SK-N-SH (cell line): ENCODE measurements at regions not wholly inside any gene's neighbourhood (a gene's known extent, or its start where the extent isn't known, plus 50 kb on each side); places are given as distances from the start of the nearest gene placed in this dataset.
"Not testable (repeated sequence)": the region's sequence is repeated elsewhere in the genome, so short reads cannot be mapped to it uniquely, and the experiment has no call there.

ENCODE experiments used
- CTCF ChIA-PET: fragments of 300-600, 350-600 bp; formaldehyde crosslinking; extraction: SDS; loops from one replicate; lab custom pipeline; 2021; lab: Yijun Ruan, JAX
- POLR2A ChIA-PET: fragments of 350-600 bp; sonication (Branson Sonifier 250); formaldehyde crosslinking; extraction: SDS; loops from one replicate; lab custom pipeline; 2020; ENCODE audit warnings: antibody characterized with exemption, inconsistent platforms; lab: Yijun Ruan, JAX
- DNase-seq: peaks from one replicate; pipeline ENCODE4 v3.0.0; 2012
- H2AFZ ChIP-seq: fragments of 200-600 bp; sonication (generic); 2 replicates; pipeline ENCODE4 v1.8.1; 2016; ENCODE audit warnings: antibody characterized with exemption, mild to moderate bottlenecking, low read depth
- H3F3A ChIP-seq: fragments of 200-600 bp; sonication (generic); replicated peaks from 2 replicates; pipeline ENCODE3; 2016; ENCODE audit warnings: antibody characterized with exemption, mild to moderate bottlenecking; ENCODE audit not compliant: insufficient read depth
- H3K27ac ChIP-seq, 2 experiments: fragments of 200-500 bp in 1 of 2; fragments of 200-600 bp in 1 of 2; sonication (Bioruptor generic) in 1 of 2; sonication (generic), shearing (Covaris generic) in 1 of 2; 2 replicates each; pipeline versions ENCODE4 v1.5.1 to v1.6.1; 2014 to 2016; ENCODE audit warnings: low read depth in 2 of 2, inconsistent platforms in 1 of 2, low read length in 1 of 2, mild to moderate bottlenecking in 1 of 2, mixed read lengths in 1 of 2
- H3K27me3 ChIP-seq: fragments of 200-600 bp; sonication (generic), shearing (Covaris generic); 2 replicates; pipeline ENCODE4 v1.6.1; 2016; ENCODE audit warnings: mixed run types; ENCODE audit not compliant: insufficient read depth
- H3K36me3 ChIP-seq, 2 experiments: fragments of 200-500 bp in 1 of 2; fragments of 200-600 bp in 1 of 2; sonication (Bioruptor generic) in 1 of 2; sonication (generic) in 1 of 2; replicated peaks in 1 of 2; 2 replicates each; pipeline versions ENCODE3 to v1.5.1; 2014 to 2016; ENCODE audit warnings: low read length in 1 of 2, mild to moderate bottlenecking in 1 of 2; ENCODE audit not compliant: insufficient read depth in 2 of 2, control insufficient read depth in 1 of 2
- H3K4me1 ChIP-seq, 2 experiments: fragments of 200-500 bp in 1 of 2; fragments of 200-600 bp in 1 of 2; sonication (Bioruptor generic) in 1 of 2; sonication (generic), shearing (Covaris generic) in 1 of 2; 2 replicates each; pipeline versions ENCODE4 v1.5.1 to v1.6.1; 2014 to 2016; ENCODE audit warnings: low read depth in 1 of 2, low read length in 1 of 2, mixed run types in 1 of 2; ENCODE audit not compliant: insufficient read depth in 2 of 2, control insufficient read depth in 1 of 2
- H3K4me2 ChIP-seq: fragments of 200-600 bp; sonication (generic), shearing (Covaris generic); 2 replicates; pipeline ENCODE4 v1.6.1; 2017; ENCODE audit warnings: mixed run types
- H3K4me3 ChIP-seq, 2 experiments: fragments of 200-500 bp in 1 of 2; fragments of 200-600 bp in 1 of 2; sonication (Bioruptor generic) in 1 of 2; sonication (generic), shearing (Covaris generic) in 1 of 2; 2 replicates each; pipeline versions ENCODE4 v1.5.1 to v1.8.1; 2014 to 2016; ENCODE audit warnings: low read depth in 2 of 2, inconsistent platforms in 1 of 2, low read length in 1 of 2, mild to moderate bottlenecking in 1 of 2, mixed read lengths in 1 of 2, moderate library complexity in 1 of 2
- H3K79me2 ChIP-seq: fragments of 200-600 bp; sonication (generic); 2 replicates; pipeline ENCODE4 v1.8.1; 2017; ENCODE audit warnings: mild to moderate bottlenecking; ENCODE audit not compliant: insufficient read depth
- H3K9ac ChIP-seq: fragments of 200-600 bp; sonication (generic); 2 replicates; pipeline ENCODE4 v1.6.1; 2017; ENCODE audit warnings: mixed run types
- H3K9me2 ChIP-seq: fragments of 200-600 bp; sonication (generic); 2 replicates; pipeline ENCODE4 v1.6.1; 2017; ENCODE audit warnings: mixed run types
- H3K9me3 ChIP-seq: fragments of 200-600 bp; sonication (generic); 2 replicates; pipeline ENCODE4 v1.6.1; 2017; ENCODE audit warnings: mixed run types, mild to moderate bottlenecking, moderate library complexity
- H4K20me1 ChIP-seq: fragments of 200-600 bp; sonication (generic); 2 replicates; pipeline ENCODE4 v1.6.1; 2017; ENCODE audit warnings: mild to moderate bottlenecking, mixed run types; ENCODE audit not compliant: insufficient read depth
- CHD2 ChIP-seq: fragments of 150-350 bp; IDR thresholded peaks from 2 replicates; pipeline ENCODE4 v1.6.1; 2018; ENCODE audit warnings: low read length; ENCODE audit not compliant: partially characterized antibody
- EP300 ChIP-seq, 2 experiments: IDR thresholded peaks; 2 replicates each; pipeline versions ENCODE4 v1.4.0 to v1.6.1; 2012; ENCODE audit warnings: borderline replicate concordance in 1 of 2, low read depth in 1 of 2, low read length in 1 of 2
- EZH2phosphoT487 ChIP-seq: fragments of 200-600 bp; sonication (generic); IDR thresholded peaks from 2 replicates; pipeline ENCODE4 v1.6.1; 2017; ENCODE audit warnings: low read depth, mixed run types, mild to moderate bottlenecking, antibody characterized with exemption, moderate library complexity, borderline replicate concordance
- FOSL2 ChIP-seq: IDR thresholded peaks from 2 replicates; pipeline ENCODE4 v1.4.0; 2012; ENCODE audit warnings: low read depth, mild to moderate bottlenecking, moderate library complexity, borderline replicate concordance
- FOXM1 ChIP-seq: IDR thresholded peaks from 2 replicates; pipeline ENCODE4 v1.4.0; 2012; ENCODE audit warnings: low read depth, mild to moderate bottlenecking
- GATA2 ChIP-seq: sonication (generic); formaldehyde crosslinking; IDR thresholded peaks from 2 replicates; pipeline ENCODE4 v1.5.0; 2020; ENCODE audit warnings: mild to moderate bottlenecking, missing genetic modification reagents
- MEF2A ChIP-seq: IDR thresholded peaks from 2 replicates; pipeline ENCODE4 v1.4.0; 2012; ENCODE audit warnings: low read depth, borderline replicate concordance
- MXI1 ChIP-seq: IDR thresholded peaks from 2 replicates; pipeline ENCODE4 v1.6.1; 2012; ENCODE audit warnings: mild to moderate bottlenecking, low read depth, low read length, improper control_type of control experiment
- NRF1 ChIP-seq: IDR thresholded peaks from 2 replicates; pipeline ENCODE4 v1.6.1; 2012; ENCODE audit warnings: low read depth, mild to moderate bottlenecking, low read length
- RFX5 ChIP-seq: IDR thresholded peaks from 2 replicates; pipeline ENCODE4 v1.6.1; 2012; ENCODE audit warnings: mild to moderate bottlenecking, improper control_type of control experiment, low read length
- SIN3A ChIP-seq: IDR thresholded peaks from 2 replicates; pipeline ENCODE4 v1.6.1; 2012; ENCODE audit warnings: low read depth, mild to moderate bottlenecking, low read length, moderate library complexity, borderline replicate concordance
- TAF1 ChIP-seq: IDR thresholded peaks from 2 replicates; pipeline ENCODE4 v1.6.1; 2012; ENCODE audit warnings: low read depth, mild to moderate bottlenecking, low read length, moderate library complexity, borderline replicate concordance
- TEAD4 ChIP-seq: IDR thresholded peaks from 2 replicates; pipeline ENCODE4 v1.4.0; 2012; ENCODE audit warnings: mild to moderate bottlenecking, borderline replicate concordance; ENCODE audit not compliant: insufficient read depth
- WGBS: methylation state at CpG from one replicate; pipeline ENCODE4 v1.1.6; 2017; ENCODE audit warnings: low lambda C conversion rate; 5-methylcytosine and 5-hydroxymethylcytosine counted together
- TF ChIP-seq, protein P1 (sequence below): IDR thresholded peaks from 2 replicates; pipeline ENCODE4 v1.6.1; 2012; ENCODE audit warnings: mild to moderate bottlenecking, low read depth, low read length, moderate library complexity

DNA sequence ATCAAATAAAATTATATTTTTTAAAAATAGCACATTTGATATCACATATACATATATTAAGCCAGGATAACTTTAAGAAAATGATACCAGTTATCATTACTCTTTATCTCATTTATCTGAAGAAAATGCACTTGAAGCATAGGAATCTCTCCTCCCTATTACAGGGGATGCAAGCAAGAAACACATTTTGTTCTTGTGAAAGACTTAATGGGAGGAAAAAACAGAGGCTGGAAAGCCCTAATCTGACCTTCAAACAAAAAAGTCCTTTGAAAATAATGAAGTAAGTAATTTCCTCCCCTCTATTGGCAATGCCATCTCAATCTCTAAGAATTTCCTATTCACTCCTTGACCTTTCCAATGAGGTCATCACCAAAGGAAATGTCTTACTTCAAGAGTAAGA, 1012.6 kb upstream of the ADAMTS5 start:
- H3F3A ChIP-seq, H2AFZ ChIP-seq, H3K79me2 ChIP-seq, H3K27me3 ChIP-seq, H3K9me2 ChIP-seq, CTCF ChIA-PET, H3K36me3 ChIP-seq, H3K9ac ChIP-seq, H4K20me1 ChIP-seq, H3K9me3 ChIP-seq, H3K4me1 ChIP-seq, H3K4me2 ChIP-seq, H3K4me3 ChIP-seq, DNase-seq, POLR2A ChIA-PET: not testable (repeated sequence)
- H3K27ac ChIP-seq: peak overlapping the region in 1 of 2 experiments; percentile 22; a peak in 1 of 4 replicates

DNA sequence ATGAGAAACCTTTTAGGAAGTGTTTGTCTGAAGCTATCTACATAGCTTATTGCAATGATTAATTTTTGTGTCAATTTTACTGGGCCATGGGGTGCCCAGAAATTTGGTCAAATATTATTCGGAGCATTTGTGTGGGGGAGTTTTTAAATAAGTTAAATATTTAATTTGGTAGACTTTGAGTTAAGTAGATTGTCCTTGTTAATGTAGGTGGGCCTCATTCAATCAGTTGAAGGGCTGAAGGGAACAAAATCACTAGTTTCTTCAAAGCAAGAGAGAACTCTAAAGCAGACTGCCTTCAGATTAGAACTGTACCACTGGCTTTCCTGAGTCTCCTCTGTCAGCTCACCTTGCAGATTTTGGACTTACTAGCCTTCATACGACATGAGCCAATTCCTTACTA, 1008.6 kb upstream of the ADAMTS5 start:
- Histone ChIP-seq H3K27me3 (no peaks in the 10 kb centered on the region), H3K27ac (no peak overlapping the region), H2AFZ (no peak overlapping the region), H3K4me1 (no peaks in the 10 kb centered on the region), H3K79me2 (no peaks in the 10 kb centered on the region), H3K9me2 (no peaks in the 10 kb centered on the region), H3K4me2 (no peak overlapping the region), H4K20me1 (no peaks in the 10 kb centered on the region), H3K9ac (no peak overlapping the region), H3K9me3 (no peaks in the 10 kb centered on the region), H3F3A (no peaks in the 10 kb centered on the region), H3K36me3 (no peaks in the 10 kb centered on the region), H3K4me3 (no peak overlapping the region)
- DNase-seq: no peak
- TF ChIP-seq FOSL2 (no peak), EZH2phosphoT487 (no peak), TEAD4 (no peak), FOXM1 (no peak), NRF1 (no peak), CHD2 (no peak), GATA2 (CRISPR knock-in tag) (no peak), MXI1 (no peak), MEF2A (no peak), RFX5 (no peak), TAF1 (no peak), EP300 (IDR thresholded peaks at IDR 0.05; ENCODE audit: borderline replicate concordance in 1 of 2, low read depth in 1 of 2, low read length in 1 of 2) (no peak), SIN3A (no peak)
- TF ChIP-seq, protein P1, sequence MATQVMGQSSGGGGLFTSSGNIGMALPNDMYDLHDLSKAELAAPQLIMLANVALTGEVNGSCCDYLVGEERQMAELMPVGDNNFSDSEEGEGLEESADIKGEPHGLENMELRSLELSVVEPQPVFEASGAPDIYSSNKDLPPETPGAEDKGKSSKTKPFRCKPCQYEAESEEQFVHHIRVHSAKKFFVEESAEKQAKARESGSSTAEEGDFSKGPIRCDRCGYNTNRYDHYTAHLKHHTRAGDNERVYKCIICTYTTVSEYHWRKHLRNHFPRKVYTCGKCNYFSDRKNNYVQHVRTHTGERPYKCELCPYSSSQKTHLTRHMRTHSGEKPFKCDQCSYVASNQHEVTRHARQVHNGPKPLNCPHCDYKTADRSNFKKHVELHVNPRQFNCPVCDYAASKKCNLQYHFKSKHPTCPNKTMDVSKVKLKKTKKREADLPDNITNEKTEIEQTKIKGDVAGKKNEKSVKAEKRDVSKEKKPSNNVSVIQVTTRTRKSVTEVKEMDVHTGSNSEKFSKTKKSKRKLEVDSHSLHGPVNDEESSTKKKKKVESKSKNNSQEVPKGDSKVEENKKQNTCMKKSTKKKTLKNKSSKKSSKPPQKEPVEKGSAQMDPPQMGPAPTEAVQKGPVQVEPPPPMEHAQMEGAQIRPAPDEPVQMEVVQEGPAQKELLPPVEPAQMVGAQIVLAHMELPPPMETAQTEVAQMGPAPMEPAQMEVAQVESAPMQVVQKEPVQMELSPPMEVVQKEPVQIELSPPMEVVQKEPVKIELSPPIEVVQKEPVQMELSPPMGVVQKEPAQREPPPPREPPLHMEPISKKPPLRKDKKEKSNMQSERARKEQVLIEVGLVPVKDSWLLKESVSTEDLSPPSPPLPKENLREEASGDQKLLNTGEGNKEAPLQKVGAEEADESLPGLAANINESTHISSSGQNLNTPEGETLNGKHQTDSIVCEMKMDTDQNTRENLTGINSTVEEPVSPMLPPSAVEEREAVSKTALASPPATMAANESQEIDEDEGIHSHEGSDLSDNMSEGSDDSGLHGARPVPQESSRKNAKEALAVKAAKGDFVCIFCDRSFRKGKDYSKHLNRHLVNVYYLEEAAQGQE: no peak
- CTCF ChIA-PET: no interaction called here
- POLR2A ChIA-PET: no interaction called here
- 59% methylated on average over 2 of the region's 2 CpGs for WGBS

DNA sequence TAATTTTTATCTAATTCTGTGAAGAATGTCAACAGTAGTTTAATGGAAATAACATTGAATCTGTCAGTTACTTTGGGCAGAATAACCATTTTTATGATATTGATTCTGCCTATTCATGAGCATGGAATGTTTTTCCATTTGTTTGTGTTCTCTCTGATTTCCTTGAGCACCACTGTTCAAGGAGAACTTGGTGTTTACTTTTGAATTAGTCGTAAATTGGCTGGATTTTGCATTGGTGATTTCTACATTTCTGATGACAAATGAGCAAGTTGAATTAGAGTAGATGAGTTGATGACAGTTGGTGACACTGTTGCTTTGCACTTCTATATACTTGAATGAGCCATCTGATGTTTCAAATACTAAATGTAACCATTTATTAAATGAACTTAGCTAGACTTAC, 1007.3 kb upstream of the ADAMTS5 start:
- H3F3A ChIP-seq, H3K27me3 ChIP-seq, H3K4me3 ChIP-seq, H3K9me2 ChIP-seq, H3K4me1 ChIP-seq, H3K9me3 ChIP-seq, H3K27ac ChIP-seq, H3K4me2 ChIP-seq, CTCF ChIA-PET, H2AFZ ChIP-seq, POLR2A ChIA-PET, H4K20me1 ChIP-seq, H3K9ac ChIP-seq, H3K79me2 ChIP-seq, H3K36me3 ChIP-seq, DNase-seq: not testable (repeated sequence)
- WGBS: 71% methylated on average over 1 of the region's 1 CpG

DNA sequence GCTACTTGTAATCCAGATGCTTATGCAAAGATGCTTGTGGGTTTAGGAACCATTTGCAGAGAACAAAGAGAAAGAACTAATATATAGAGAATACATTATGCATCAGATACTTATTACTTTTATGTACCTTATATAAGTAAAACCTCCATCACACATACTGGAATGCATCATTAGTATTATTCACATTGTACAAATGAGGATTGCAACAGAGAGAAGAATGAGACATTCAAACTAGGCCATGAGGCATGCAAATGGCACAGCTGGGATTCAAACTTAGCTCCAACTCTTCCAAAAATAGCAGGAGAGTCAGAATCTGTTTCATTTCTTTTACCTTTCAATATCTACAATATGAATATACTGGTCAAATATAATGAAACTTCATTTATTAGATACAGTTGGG, 1001.4 kb upstream of the ADAMTS5 start:
- H2AFZ ChIP-seq, CTCF ChIA-PET, H3K27me3 ChIP-seq, H3K9me3 ChIP-seq, H3K79me2 ChIP-seq, H4K20me1 ChIP-seq, H3K36me3 ChIP-seq, H3K4me2 ChIP-seq, H3K4me1 ChIP-seq, DNase-seq, POLR2A ChIA-PET, H3F3A ChIP-seq, H3K4me3 ChIP-seq, H3K9ac ChIP-seq, H3K27ac ChIP-seq, H3K9me2 ChIP-seq: not testable (repeated sequence)
